HG02852 (cell line): ENCODE measurements at regions not wholly inside any gene's neighbourhood (a gene's known extent, or its start where the extent isn't known, plus 50 kb on each side); places are given as distances from the start of the nearest gene placed in this dataset.

ENCODE experiments used
- ATAC-seq: cut with Tn5 transposase; IDR thresholded peaks from one replicate; pipeline ENCODE4 v1.9.1; 2021; ENCODE audit warnings: mild to moderate bottlenecking, moderate library complexity; ENCODE audit not compliant: unreplicated experiment

DNA sequence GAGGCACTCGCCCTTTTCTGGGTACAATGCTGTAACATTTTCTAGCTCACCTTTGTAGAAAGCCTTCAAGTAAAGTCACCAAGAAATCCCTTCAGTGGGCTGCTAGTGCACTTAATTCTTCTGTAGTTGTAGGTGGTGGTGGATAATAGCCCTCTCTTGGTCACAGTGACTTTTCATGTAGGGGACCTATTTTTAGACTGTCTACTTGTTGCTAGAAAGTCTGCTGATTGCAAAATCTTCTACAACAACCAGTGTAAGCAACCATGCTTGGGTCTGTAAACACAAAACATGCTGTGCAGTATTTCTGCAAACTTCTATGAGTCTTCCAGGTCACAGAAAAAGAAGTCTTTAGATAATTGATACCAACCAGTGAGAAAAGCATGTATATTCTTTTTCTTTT lies 55.6 kb downstream of the PBDC1 start:
- ATAC-seq = no peak

DNA sequence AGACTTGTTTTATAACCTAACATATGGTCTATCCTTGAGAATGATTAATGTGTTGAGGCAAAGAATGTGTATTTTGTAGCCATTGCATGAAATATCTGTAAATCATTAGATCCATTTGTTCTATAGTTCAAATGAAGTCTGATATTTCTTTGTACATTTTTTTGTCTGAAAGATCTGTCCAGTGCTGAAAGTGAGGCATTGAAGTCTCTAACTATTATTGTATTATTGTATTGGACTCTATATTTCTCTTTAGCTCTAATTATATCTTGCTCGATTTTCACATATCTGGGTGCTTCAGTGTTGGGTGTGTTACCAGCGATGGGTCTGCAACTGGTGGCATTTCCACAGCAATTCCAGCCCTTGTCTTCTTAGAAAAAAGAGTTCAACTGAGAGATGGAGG lies 76.0 kb downstream of the PBDC1 start:
- no peak for ATAC-seq

DNA sequence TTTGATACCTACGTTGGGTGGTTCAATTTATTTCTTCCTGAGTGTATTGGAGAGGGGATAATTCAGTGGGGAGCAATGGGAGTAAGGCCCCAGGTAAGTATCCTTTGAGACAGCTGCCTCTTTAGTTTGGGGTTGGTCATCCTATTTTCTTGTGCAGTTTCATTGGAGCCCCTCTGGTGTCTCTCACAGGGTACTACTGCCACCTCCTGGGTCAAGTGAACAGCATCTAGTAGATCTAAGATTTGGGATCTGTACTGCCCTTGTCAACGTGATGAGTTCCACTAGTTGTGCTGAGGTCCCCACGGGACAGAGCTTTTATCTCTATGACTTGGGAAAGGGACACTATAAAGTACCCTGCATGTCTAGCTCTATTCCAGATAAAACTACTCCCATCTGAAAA lies 80.6 kb downstream of the PBDC1 start:
- ATAC-seq = peak; percentile 86

DNA sequence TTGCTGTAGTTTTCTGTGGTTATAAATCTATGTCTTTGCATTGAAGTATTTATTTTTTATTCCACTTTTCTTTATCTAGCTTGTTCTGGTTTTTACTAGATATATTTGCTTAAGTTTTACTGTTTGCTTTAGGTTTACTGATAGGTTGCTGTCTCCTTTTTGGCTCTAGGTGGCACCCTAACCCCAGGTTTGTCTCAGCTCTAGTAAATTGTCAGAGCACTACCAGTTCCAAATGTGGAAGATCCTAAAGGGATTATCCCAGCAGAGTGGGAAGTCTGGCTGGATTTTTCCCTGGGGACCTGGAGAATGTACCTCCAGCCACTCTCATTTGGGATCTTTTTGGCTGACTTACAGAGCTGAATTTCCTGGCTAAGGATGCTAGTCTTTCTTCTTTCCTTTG lies 106.1 kb downstream of the PBDC1 start:
- peak; percentile 88 for ATAC-seq
